Upper lobe of left lung (tissue), 4 donors: ENCODE measurements at regions not wholly inside any gene's neighbourhood (a gene's known extent, or its start where the extent isn't known, plus 50 kb on each side); places are given as distances from the start of the nearest gene placed in this dataset.

Experiments
- CTCF ChIP-seq, 6 experiments: fragments of 450-650 bp in 4 of 6; fragments of 200-600 bp in 2 of 6; sonication (generic) in 2 of 6; IDR thresholded peaks; one replicate each; pipeline ENCODE4 v1.5.1; 2016 to 2019; ENCODE audit warnings: antibody characterized with exemption in 6 of 6
- EP300 ChIP-seq, 4 donors: sonication (generic); formaldehyde crosslinking; IDR thresholded peaks; one replicate each; pipeline ENCODE4 v1.5.1; 2017; ENCODE audit warnings: antibody characterized with exemption in 4 of 4, control low read depth in 2 of 4
- POLR2AphosphoS5 ChIP-seq, 2 donors: sonication (generic); formaldehyde crosslinking; IDR thresholded peaks; one replicate each; pipeline ENCODE4 v1.5.1; 2017; ENCODE audit warnings: antibody characterized with exemption in 2 of 2

DNA sequence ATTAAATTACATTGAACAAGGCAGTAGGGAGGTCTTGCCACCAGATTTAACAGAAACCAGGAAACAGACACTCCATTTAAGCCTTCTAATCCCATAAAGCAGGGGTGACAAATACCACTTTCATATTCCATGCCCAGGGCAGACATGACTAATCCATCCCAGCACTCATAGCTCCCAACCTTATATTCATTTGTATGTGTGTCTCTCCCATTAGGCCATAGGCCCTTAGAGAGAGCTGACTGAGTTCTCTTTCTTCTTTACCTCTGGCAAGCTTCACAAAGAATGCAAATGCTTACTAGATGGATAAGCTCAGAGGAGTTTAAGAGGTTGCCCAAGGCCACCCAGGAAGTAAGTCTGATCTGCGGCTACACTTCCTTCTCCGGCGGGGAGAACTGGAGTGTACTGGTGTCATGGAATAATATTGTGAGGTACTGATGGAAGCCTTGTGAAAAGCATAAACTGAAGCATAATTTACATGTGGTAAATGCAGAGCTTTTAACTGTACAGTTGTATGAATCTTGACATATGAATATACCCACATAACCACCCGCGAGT is 239.7 kb upstream of the HABP2 start:
- TF ChIP-seq CTCF (IDR thresholded peaks at IDR 0.05) (no peak), EP300 (IDR thresholded peaks at IDR 0.05) (no peak), POLR2AphosphoS5 (IDR thresholded peaks at IDR 0.05) (no peak)
